ENCODE measurements at regions not wholly inside any gene's neighbourhood (a gene's known extent, or its start where the extent isn't known, plus 50 kb on each side); places are given as distances from the start of the nearest gene placed in this dataset.

GRCh38 chr4:18638031-18638430 is 616.5 kb upstream of the LCORL start:
- no peak for DNase-seq (ENCODE audit: low read depth)
- no peak overlapping the region for H3K4me3 ChIP-seq (ENCODE audit: low read depth, low read length)
- no peak for TF ChIP-seq CTCF (IDR thresholded peaks at IDR 0.05; ENCODE audit: low read depth, low read length, missing control alignments)

- TF ChIP-seq CTCF (IDR thresholded peaks at IDR 0.05; ENCODE audit: low read depth, low read length, missing control alignments) = no peak
- no peak for DNase-seq (ENCODE audit: low read depth)
- H3K4me3 ChIP-seq (ENCODE audit: low read depth, low read length) = no peak overlapping the region
Measured at GRCh38 chr4:18636001-18636585, 614.5 kb upstream of the LCORL start.

GRCh38 chr4:18635531-18635930 is 614.0 kb upstream of the LCORL start:
- TF ChIP-seq CTCF (IDR thresholded peaks at IDR 0.05; ENCODE audit: low read depth, low read length, missing control alignments) = no peak
- H3K4me3 ChIP-seq (ENCODE audit: low read depth, low read length) = no peak overlapping the region
- DNase-seq (ENCODE audit: low read depth) = no peak

GRCh38 chr4:18631586-18631985 is 610.0 kb upstream of the LCORL start:
- TF ChIP-seq CTCF (IDR thresholded peaks at IDR 0.05; ENCODE audit: low read depth, low read length, missing control alignments) = no peak
- DNase-seq (ENCODE audit: low read depth) = no peak
- no peak overlapping the region for H3K4me3 ChIP-seq (ENCODE audit: low read depth, low read length)

- H3K4me3 ChIP-seq (ENCODE audit: low read depth, low read length) = no peak overlapping the region
- no peak for DNase-seq (ENCODE audit: low read depth)
- TF ChIP-seq CTCF (IDR thresholded peaks at IDR 0.05; ENCODE audit: low read depth, low read length, missing control alignments) = no peak
Measured at GRCh38 chr4:18630218-18631110, 608.9 kb upstream of the LCORL start.

GRCh38 chr4:18627447-18628005 is 606.0 kb upstream of the LCORL start:
- TF ChIP-seq CTCF (IDR thresholded peaks at IDR 0.05; ENCODE audit: low read depth, low read length, missing control alignments) = no peak
- no peak for DNase-seq (ENCODE audit: low read depth)

More at GRCh38 chr4:18627447-18628005, 606.0 kb upstream of the LCORL start:
- no peak overlapping the region for H3K4me3 ChIP-seq (ENCODE audit: low read depth, low read length)

Measured in GM12864 (cell line).